Frontal cortex (tissue), 1 donor: ENCODE measurements at regions not wholly inside any gene's neighbourhood (a gene's known extent, or its start where the extent isn't known, plus 50 kb on each side); places are given as distances from the start of the nearest gene placed in this dataset. TPM values are rescaled to one million over a fixed set of nuclear protein-coding genes. Genes with fewer than 3 reads are reported as not detected.

ENCODE experiments used
- small RNA-seq: library from RNA; depleted of rRNA; stranded (forward); fragments of <200 nt; gene quantifications from one replicate; pipeline ENCODE3, GENCODE V24; 2014

Small RNAs in the stretch of these regions (small RNA-seq; reads per million reads assigned to genes)
- not detected for gene RPS21P8
